ENCODE measurements at regions not wholly inside any gene's neighbourhood (a gene's known extent, or its start where the extent isn't known, plus 50 kb on each side); places are given as distances from the start of the nearest gene placed in this dataset.

DNA sequence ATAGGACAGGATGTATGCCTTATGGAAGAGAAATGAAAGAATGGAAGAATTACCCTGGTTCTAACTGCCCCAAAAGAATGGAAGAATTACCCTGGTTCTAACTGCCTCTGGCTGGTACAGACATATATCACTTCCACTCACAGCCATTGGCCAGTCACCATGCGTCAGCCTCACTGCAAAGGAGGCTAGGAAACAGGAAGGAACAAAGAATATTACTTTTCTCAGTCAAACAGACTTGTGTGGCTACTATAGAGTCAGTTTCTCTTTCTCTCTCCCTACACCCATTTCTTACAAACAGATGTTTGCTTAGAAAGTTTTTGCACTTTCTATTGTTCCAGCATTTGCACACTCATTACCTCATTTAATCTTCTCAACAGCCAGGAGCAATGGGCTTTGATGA is 1111.1 kb upstream of the KLHL29 start:
- no peak for DNase-seq (ENCODE audit: low read depth)
- Histone ChIP-seq H3K27me3 (replicated peaks; ENCODE audit: control insufficient read depth, insufficient read depth, low read length) (no peaks in the 10 kb centered on the region), H3K9ac (ENCODE audit: low read length) (no peak overlapping the region), H3K9me3 (ENCODE audit: control insufficient read depth, low read length) (peaks cover 22% of the 10 kb centered on the region), H3K4me3 (ENCODE audit: low read length) (no peak overlapping the region), H3K4me1 (ENCODE audit: control insufficient read depth, insufficient read depth, low read length) (no peaks in the 10 kb centered on the region), H3K36me3 (ENCODE audit: control insufficient read depth, insufficient read depth, low read length, severe bottlenecking) (no peaks in the 10 kb centered on the region)

DNA sequence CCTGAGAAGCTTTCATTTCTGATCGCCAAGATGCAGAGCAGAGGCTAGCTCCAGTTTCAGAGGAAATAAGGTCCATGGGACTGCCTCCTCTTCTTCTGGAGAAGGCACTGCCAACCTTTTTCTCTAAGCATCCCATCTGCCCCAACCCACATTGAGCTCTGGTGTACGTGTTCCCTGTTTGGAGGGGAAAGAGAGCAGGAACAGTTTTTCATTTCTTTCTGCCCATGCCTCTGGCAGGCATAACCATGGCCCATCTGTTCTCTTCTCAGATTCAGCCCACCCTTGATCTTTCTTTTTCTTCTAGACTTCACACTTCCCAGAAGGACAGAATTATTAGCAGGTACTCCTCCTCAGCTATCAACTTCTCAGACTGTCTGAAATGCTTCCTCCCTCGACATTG is 1110.3 kb upstream of the KLHL29 start:
- H3K4me3 ChIP-seq (ENCODE audit: low read length): no peak overlapping the region
- H3K27me3 ChIP-seq (replicated peaks; ENCODE audit: control insufficient read depth, insufficient read depth, low read length): no peaks in the 10 kb centered on the region
- DNase-seq (ENCODE audit: low read depth): no peak
- peaks cover 19% of the 10 kb centered on the region for H3K9me3 ChIP-seq (ENCODE audit: control insufficient read depth, low read length)
- no peaks in the 10 kb centered on the region for H3K36me3 ChIP-seq (ENCODE audit: control insufficient read depth, insufficient read depth, low read length, severe bottlenecking)
- no peaks in the 10 kb centered on the region for H3K4me1 ChIP-seq (ENCODE audit: control insufficient read depth, insufficient read depth, low read length)
- no peak overlapping the region for H3K9ac ChIP-seq (ENCODE audit: low read length)

DNA sequence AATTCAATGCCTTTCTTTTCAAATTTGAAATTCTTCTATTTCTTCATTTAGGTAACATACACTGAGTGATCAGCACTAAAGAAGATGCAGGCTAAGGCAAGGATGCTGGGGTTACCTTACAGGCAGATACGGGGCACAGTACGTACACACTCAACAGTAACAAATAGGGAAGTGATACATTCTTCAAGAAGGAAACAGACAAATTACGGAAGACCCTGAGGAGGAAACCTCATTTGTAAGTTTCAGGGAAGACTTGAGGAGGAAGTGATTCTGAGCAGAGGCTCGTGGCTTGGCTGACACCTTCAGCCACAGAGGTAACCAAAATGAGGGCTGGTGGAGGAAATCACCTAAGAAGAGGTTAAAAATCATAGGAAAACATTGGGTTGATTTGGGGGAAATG is 1108.3 kb upstream of the KLHL29 start:
- H3K36me3 ChIP-seq (ENCODE audit: control insufficient read depth, insufficient read depth, low read length, severe bottlenecking): no peaks in the 10 kb centered on the region
- DNase-seq (ENCODE audit: low read depth): no peak
- no peaks in the 10 kb centered on the region for H3K9me3 ChIP-seq (ENCODE audit: control insufficient read depth, low read length)
- no peak overlapping the region for H3K9ac ChIP-seq (ENCODE audit: low read length)
- H3K4me1 ChIP-seq (ENCODE audit: control insufficient read depth, insufficient read depth, low read length): peaks cover 7% of the 10 kb centered on the region
- no peaks in the 10 kb centered on the region for H3K27me3 ChIP-seq (replicated peaks; ENCODE audit: control insufficient read depth, insufficient read depth, low read length)
- H3K4me3 ChIP-seq (ENCODE audit: low read length): no peak overlapping the region

DNA sequence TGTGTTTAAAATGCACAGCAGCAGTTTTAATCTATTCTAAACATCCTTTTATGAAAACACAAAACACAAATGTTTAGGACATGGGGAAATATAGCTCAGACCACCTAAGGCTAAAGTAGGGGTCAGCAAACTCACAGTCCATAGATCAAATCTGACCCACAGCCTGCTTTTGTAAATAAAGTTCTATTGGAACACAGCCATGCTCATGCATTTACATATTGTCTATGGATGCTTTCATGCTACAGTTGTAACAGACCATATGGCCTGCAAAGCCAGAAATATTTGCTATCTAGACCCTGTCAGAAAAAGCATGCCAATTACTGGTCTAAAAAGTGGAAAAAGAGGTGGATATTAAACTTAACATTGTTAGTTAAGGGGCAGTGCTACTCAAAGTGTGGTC is 1105.4 kb upstream of the KLHL29 start:
- no peak for DNase-seq (ENCODE audit: low read depth)
- Histone ChIP-seq H3K9ac (ENCODE audit: low read length) (no peak overlapping the region), H3K27me3 (replicated peaks; ENCODE audit: control insufficient read depth, insufficient read depth, low read length) (no peaks in the 10 kb centered on the region), H3K4me1 (ENCODE audit: control insufficient read depth, insufficient read depth, low read length) (peaks cover 7% of the 10 kb centered on the region), H3K4me3 (ENCODE audit: low read length) (no peak overlapping the region), H3K36me3 (ENCODE audit: control insufficient read depth, insufficient read depth, low read length, severe bottlenecking) (no peaks in the 10 kb centered on the region), H3K9me3 (ENCODE audit: control insufficient read depth, low read length) (no peaks in the 10 kb centered on the region)

DNA sequence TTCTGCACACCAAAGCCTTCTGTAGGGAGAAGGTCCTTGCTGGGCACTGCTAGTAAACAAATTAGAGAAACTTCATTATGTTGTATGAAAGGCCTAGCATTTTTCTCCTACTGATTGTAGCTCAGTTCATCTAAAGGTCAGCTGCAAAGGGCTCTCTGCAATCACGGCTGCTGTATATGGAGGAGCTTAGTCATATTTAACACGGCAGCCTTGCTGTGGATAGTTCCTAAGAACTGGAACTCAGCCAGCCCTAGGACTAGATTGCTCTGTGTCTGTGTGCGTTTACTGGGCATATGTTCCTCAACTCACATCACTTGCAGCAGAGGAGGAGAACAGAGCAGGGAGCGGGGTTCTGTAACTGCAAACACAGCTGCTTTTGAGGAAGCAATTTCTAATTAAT is 1103.9 kb upstream of the KLHL29 start:
- Histone ChIP-seq H3K9ac (ENCODE audit: low read length) (no peak overlapping the region), H3K4me3 (ENCODE audit: low read length) (no peak overlapping the region), H3K27me3 (replicated peaks; ENCODE audit: control insufficient read depth, insufficient read depth, low read length) (no peaks in the 10 kb centered on the region), H3K9me3 (ENCODE audit: control insufficient read depth, low read length) (no peaks in the 10 kb centered on the region), H3K36me3 (ENCODE audit: control insufficient read depth, insufficient read depth, low read length, severe bottlenecking) (no peaks in the 10 kb centered on the region), H3K4me1 (ENCODE audit: control insufficient read depth, insufficient read depth, low read length) (peaks cover 7% of the 10 kb centered on the region)
- DNase-seq (ENCODE audit: low read depth): peak; percentile 1

DNA sequence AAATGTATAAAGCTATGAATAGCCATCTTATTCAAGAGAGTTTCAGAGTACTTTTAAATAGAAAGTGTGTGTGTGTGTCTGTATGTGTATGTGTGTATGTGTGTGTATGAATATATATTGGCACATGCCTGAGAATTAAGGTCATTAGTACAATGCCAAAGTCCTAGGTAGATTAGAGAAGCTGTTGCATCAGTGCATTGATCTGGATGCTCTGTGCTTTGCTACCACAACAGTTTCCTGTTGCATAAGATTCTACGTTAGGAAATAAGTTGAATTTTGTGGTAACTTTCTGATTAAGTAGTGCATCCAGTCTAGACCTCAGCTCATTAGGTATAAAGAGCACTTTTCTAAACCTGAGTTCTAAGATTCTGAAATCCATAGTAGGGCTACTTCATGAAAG is 1102.8 kb upstream of the KLHL29 start:
- Histone ChIP-seq H3K9me3 (ENCODE audit: control insufficient read depth, low read length) (no peaks in the 10 kb centered on the region), H3K4me3 (ENCODE audit: low read length) (no peak overlapping the region), H3K27me3 (replicated peaks; ENCODE audit: control insufficient read depth, insufficient read depth, low read length) (no peaks in the 10 kb centered on the region), H3K36me3 (ENCODE audit: control insufficient read depth, insufficient read depth, low read length, severe bottlenecking) (no peaks in the 10 kb centered on the region), H3K9ac (ENCODE audit: low read length) (no peak overlapping the region), H3K4me1 (ENCODE audit: control insufficient read depth, insufficient read depth, low read length) (peaks cover 11% of the 10 kb centered on the region)
- no peak for DNase-seq (ENCODE audit: low read depth)

DNA sequence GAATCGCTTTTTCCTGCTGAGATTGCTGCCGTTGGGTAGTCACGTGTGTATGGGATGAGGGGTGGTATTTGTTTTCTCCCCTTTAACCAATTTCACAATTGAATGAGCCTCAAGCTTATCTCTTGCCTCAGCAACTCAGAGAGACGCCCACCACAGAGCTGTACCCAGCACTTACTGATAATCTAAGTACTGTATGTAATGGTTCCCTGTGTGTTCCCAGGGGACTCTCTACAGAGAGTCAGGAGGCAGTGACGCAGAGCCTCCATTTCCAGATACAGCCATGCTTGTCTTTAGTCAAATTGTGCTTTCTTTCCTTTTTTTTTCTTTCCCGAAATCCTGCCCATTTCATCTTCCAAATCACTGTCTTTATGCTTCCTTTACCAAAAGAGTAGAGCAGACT is 1102.1 kb upstream of the KLHL29 start:
- Histone ChIP-seq H3K27me3 (replicated peaks; ENCODE audit: control insufficient read depth, insufficient read depth, low read length) (no peaks in the 10 kb centered on the region), H3K9me3 (ENCODE audit: control insufficient read depth, low read length) (no peaks in the 10 kb centered on the region), H3K4me3 (ENCODE audit: low read length) (no peak overlapping the region), H3K9ac (ENCODE audit: low read length) (no peak overlapping the region), H3K36me3 (ENCODE audit: control insufficient read depth, insufficient read depth, low read length, severe bottlenecking) (no peaks in the 10 kb centered on the region), H3K4me1 (ENCODE audit: control insufficient read depth, insufficient read depth, low read length) (peaks cover 11% of the 10 kb centered on the region)
- no peak for DNase-seq (ENCODE audit: low read depth)

DNA sequence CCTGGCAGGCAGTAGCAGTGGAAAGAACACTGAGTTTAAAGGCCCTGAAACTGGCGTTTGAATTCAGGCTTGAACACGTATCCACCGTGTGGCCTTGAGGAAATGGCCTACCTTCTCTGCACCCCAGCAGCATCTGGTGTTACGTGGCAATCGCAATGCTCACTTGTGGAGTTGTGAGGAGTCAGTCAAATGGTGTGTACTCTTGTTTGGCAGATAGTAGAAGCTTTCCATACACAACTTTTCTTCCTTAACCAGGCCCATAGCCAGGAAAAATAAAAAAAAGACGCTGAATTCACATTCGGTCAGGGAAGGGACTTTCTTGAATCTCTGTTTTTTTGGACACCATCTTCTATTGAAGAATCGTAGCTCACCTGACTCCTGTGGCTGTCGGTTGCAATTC is 1101.5 kb upstream of the KLHL29 start:
- no peaks in the 10 kb centered on the region for H3K9me3 ChIP-seq (ENCODE audit: control insufficient read depth, low read length)
- H3K9ac ChIP-seq (ENCODE audit: low read length): no peak overlapping the region
- no peaks in the 10 kb centered on the region for H3K36me3 ChIP-seq (ENCODE audit: control insufficient read depth, insufficient read depth, low read length, severe bottlenecking)
- H3K4me3 ChIP-seq (ENCODE audit: low read length): no peak overlapping the region
- peaks cover 11% of the 10 kb centered on the region for H3K4me1 ChIP-seq (ENCODE audit: control insufficient read depth, insufficient read depth, low read length)
- no peak for DNase-seq (ENCODE audit: low read depth)
- no peaks in the 10 kb centered on the region for H3K27me3 ChIP-seq (replicated peaks; ENCODE audit: control insufficient read depth, insufficient read depth, low read length)

DNA sequence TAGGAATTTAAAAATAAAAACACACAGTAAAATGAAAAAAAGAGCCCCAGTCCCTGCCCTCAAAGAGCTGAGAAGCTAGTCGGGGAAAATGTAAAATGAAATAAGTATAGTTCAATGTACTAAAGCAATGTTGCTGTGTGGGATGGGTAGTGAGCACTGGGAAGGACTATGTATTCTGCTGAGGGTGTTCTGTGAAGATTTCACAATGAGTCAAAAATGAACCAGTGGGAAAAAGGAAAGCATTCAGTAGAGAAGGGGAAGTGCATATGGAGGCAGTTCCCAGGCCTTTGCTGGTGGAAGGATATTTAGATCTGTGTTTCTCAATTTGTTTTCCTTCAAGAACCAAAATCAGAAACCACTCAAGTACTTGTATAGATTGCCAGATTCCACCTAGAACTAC is 1094.7 kb upstream of the KLHL29 start:
- DNase-seq (ENCODE audit: low read depth): no peak
- Histone ChIP-seq H3K4me1 (ENCODE audit: control insufficient read depth, insufficient read depth, low read length) (peaks cover 8% of the 10 kb centered on the region), H3K9ac (ENCODE audit: low read length) (no peak overlapping the region), H3K27me3 (replicated peaks; ENCODE audit: control insufficient read depth, insufficient read depth, low read length) (no peaks in the 10 kb centered on the region), H3K4me3 (ENCODE audit: low read length) (no peak overlapping the region), H3K9me3 (ENCODE audit: control insufficient read depth, low read length) (no peaks in the 10 kb centered on the region), H3K36me3 (ENCODE audit: control insufficient read depth, insufficient read depth, low read length, severe bottlenecking) (no peaks in the 10 kb centered on the region)

DNA sequence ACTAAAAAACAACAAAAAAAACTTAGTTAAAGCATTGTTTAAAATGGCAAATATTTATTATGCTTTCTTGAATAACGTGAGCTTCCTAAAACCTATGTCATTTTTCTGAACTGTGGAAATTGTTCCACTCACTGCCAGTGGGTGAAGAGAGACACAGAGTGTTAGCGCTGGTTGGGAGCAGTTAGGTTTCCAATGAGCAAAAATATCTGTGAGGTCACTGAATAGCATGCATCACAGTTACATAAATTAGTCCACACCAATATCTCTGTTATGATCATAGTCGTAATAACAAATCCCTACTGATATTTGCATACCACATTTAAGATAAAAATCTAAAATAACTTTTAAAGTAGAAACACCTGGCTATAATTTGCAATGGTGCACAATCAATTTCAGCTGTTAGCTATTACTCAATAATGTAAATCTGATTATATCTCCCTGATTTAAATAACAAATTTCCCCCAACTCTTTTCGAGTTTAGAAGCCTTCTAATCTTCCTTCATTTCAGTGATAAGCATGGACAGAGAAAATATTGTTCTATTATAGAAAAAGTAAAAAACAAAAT is 1094.0 kb upstream of the KLHL29 start:
- Histone ChIP-seq H3K4me3 (ENCODE audit: low read length) (no peak overlapping the region), H3K36me3 (ENCODE audit: control insufficient read depth, insufficient read depth, low read length, severe bottlenecking) (no peaks in the 10 kb centered on the region), H3K9ac (ENCODE audit: low read length) (no peak overlapping the region), H3K9me3 (ENCODE audit: control insufficient read depth, low read length) (no peaks in the 10 kb centered on the region), H3K4me1 (ENCODE audit: control insufficient read depth, insufficient read depth, low read length) (peaks cover 8% of the 10 kb centered on the region), H3K27me3 (replicated peaks; ENCODE audit: control insufficient read depth, insufficient read depth, low read length) (no peaks in the 10 kb centered on the region)
- DNase-seq (ENCODE audit: low read depth): no peak

DNA sequence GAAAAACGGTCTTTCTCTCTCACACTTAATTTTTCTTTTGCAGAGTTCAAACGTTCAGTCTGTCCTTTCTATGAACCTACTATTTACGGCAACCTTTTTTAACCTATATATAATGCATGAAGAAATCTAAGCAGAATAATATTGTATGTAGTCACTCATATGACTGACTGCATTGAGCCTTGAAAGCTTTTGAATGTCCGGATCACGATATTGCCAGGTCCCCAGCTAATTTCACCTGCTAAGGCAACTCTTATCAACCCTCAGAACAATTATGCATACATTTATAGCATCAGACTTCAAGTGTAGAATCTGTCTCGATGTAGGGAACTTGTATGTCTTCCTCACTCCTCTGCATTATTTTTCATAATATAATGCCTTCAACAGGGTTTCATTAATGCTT is 1083.8 kb upstream of the KLHL29 start:
- no peak for DNase-seq (ENCODE audit: low read depth)
- no peaks in the 10 kb centered on the region for H3K27me3 ChIP-seq (replicated peaks; ENCODE audit: control insufficient read depth, insufficient read depth, low read length)
- H3K9me3 ChIP-seq (ENCODE audit: control insufficient read depth, low read length): no peaks in the 10 kb centered on the region
- no peaks in the 10 kb centered on the region for H3K4me1 ChIP-seq (ENCODE audit: control insufficient read depth, insufficient read depth, low read length)
- H3K36me3 ChIP-seq (ENCODE audit: control insufficient read depth, insufficient read depth, low read length, severe bottlenecking): no peaks in the 10 kb centered on the region
- H3K9ac ChIP-seq (ENCODE audit: low read length): no peak overlapping the region
- H3K4me3 ChIP-seq (ENCODE audit: low read length): no peak overlapping the region

DNA sequence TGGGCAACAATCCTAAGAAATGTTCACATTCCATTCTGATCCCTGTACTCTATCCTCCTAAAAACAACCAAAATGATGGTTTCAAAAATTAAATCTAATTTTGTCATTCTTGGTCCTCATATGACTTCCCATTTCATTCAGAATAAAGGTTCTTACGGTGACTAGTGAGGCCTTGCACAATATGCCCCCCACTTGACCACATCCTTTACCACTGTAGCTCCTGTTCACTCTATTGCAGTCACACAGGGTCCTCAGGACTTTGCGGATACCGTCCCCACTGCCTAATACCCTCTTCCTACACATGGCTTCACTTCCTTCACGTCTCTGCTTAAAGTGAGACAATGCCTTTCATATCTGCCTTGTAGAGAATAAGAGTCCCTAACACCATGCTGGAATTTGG is 1058.7 kb upstream of the KLHL29 start:
- no peaks in the 10 kb centered on the region for H3K36me3 ChIP-seq (ENCODE audit: control insufficient read depth, insufficient read depth, low read length, severe bottlenecking)
- no peaks in the 10 kb centered on the region for H3K4me1 ChIP-seq (ENCODE audit: control insufficient read depth, insufficient read depth, low read length)
- no peak overlapping the region for H3K9ac ChIP-seq (ENCODE audit: low read length)
- no peak overlapping the region for H3K4me3 ChIP-seq (ENCODE audit: low read length)
- H3K9me3 ChIP-seq (ENCODE audit: control insufficient read depth, low read length): peaks cover 11% of the 10 kb centered on the region
- DNase-seq (ENCODE audit: low read depth): no peak
- H3K27me3 ChIP-seq (replicated peaks; ENCODE audit: control insufficient read depth, insufficient read depth, low read length): no peaks in the 10 kb centered on the region
